ENCODE measurements at regions not wholly inside any gene's neighbourhood (a gene's known extent, or its start where the extent isn't known, plus 50 kb on each side); places are given as distances from the start of the nearest gene placed in this dataset.

GRCh38 chrX:51098046-51098445 is 187.5 kb downstream of the BMP15 start:
- no peak for TF ChIP-seq POLR2AphosphoS5 (IDR thresholded peaks at IDR 0.05; ENCODE audit: low read depth, low read length)
- TF ChIP-seq CTCF (IDR thresholded peaks at IDR 0.05): no peak
